ENCODE measurements at regions not wholly inside any gene's neighbourhood (a gene's known extent, or its start where the extent isn't known, plus 50 kb on each side); places are given as distances from the start of the nearest gene placed in this dataset.

- in situ Hi-C loops (cut with HindIII; ENCODE audit: low sequenced_read_pairs) = no loop called here
- TF ChIP-seq, protein P1, sequence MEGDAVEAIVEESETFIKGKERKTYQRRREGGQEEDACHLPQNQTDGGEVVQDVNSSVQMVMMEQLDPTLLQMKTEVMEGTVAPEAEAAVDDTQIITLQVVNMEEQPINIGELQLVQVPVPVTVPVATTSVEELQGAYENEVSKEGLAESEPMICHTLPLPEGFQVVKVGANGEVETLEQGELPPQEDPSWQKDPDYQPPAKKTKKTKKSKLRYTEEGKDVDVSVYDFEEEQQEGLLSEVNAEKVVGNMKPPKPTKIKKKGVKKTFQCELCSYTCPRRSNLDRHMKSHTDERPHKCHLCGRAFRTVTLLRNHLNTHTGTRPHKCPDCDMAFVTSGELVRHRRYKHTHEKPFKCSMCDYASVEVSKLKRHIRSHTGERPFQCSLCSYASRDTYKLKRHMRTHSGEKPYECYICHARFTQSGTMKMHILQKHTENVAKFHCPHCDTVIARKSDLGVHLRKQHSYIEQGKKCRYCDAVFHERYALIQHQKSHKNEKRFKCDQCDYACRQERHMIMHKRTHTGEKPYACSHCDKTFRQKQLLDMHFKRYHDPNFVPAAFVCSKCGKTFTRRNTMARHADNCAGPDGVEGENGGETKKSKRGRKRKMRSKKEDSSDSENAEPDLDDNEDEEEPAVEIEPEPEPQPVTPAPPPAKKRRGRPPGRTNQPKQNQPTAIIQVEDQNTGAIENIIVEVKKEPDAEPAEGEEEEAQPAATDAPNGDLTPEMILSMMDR (IDR thresholded peaks at IDR 0.05; ENCODE audit: low read depth, low read length, missing control alignments) = no peak
- DNase-seq (ENCODE audit: low read depth) = no peak
- H3K4me3 ChIP-seq (ENCODE audit: low read depth, low read length) = no peak overlapping the region
Measured at GRCh38 chr4:13298655-13299054, 185.5 kb downstream of the RAB28 start.

- no peak overlapping the region for H3K4me3 ChIP-seq (ENCODE audit: low read depth, low read length)
- TF ChIP-seq, protein P1 (IDR thresholded peaks at IDR 0.05; ENCODE audit: low read depth, low read length, missing control alignments) = no peak
- in situ Hi-C loops (cut with HindIII; ENCODE audit: low sequenced_read_pairs) = no loop called here
- DNase-seq (ENCODE audit: low read depth) = no peak
Measured at GRCh38 chr4:13296986-13297385, 187.2 kb downstream of the RAB28 start.

- no peak for DNase-seq (ENCODE audit: low read depth)
- in situ Hi-C loops (cut with HindIII; ENCODE audit: low sequenced_read_pairs) = no loop called here
- H3K4me3 ChIP-seq (ENCODE audit: low read depth, low read length) = no peak overlapping the region
- TF ChIP-seq, protein P1 (IDR thresholded peaks at IDR 0.05; ENCODE audit: low read depth, low read length, missing control alignments) = no peak
Measured at GRCh38 chr4:13294961-13295605, 189.1 kb downstream of the RAB28 start.

GRCh38 chr4:13292372-13292771, 191.8 kb downstream of the RAB28 start:
- no peak overlapping the region for H3K4me3 ChIP-seq (ENCODE audit: low read depth, low read length)
- TF ChIP-seq, protein P1 (IDR thresholded peaks at IDR 0.05; ENCODE audit: low read depth, low read length, missing control alignments) = no peak
- DNase-seq (ENCODE audit: low read depth) = no peak
- in situ Hi-C loops (cut with HindIII; ENCODE audit: low sequenced_read_pairs) = no loop called here

DNA sequence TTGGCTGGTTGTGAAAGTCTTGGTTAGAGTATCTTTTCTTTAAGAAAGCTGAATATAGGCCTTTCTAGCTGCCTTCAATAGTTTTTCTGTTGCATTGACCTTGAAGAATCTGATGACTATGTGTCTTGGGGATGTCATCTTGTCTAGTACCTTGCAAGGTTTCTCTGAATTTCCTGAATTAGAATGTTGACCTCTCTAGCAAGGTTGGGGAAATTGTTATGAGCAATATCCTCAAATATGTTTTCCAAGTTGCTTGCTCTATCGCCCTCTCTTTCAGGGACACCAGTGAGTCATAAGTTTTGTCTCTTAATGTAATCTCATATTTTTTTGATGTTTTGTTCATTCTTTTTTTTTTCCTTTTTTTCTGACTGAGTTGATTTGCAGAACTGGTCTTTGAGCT, 194.7 kb downstream of the RAB28 start:
- no peak overlapping the region for H3K4me3 ChIP-seq (ENCODE audit: low read depth, low read length)
- TF ChIP-seq, protein P1 (IDR thresholded peaks at IDR 0.05; ENCODE audit: low read depth, low read length, missing control alignments) = no peak
- no peak for DNase-seq (ENCODE audit: low read depth)
- in situ Hi-C loops (cut with HindIII; ENCODE audit: low sequenced_read_pairs) = no loop called here

DNA sequence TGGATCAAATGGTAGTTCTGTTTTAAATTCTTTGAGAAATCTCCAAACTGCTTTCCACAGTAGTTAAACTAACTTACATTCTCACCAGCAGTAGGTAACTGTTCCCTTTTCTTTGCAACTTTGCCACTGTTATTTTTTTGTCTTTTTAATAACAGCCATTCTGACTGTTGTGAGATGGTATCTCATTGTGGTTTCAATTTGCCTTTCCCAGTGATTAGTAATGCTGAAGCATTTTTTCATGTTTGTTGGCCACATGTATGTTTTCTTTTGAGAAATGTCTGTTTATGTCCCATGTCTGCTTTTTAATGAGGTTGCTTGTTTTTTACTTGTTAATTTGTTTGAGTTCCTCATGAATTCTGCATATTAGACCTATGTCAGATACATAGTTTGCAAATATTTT, 198.8 kb downstream of the RAB28 start:
- no peak overlapping the region for H3K4me3 ChIP-seq (ENCODE audit: low read depth, low read length)
- in situ Hi-C loops (cut with HindIII; ENCODE audit: low sequenced_read_pairs) = no loop called here
- no peak for DNase-seq (ENCODE audit: low read depth)
- TF ChIP-seq, protein P1 (IDR thresholded peaks at IDR 0.05; ENCODE audit: low read depth, low read length, missing control alignments) = no peak
